ENCODE measurements at regions not wholly inside any gene's neighbourhood (a gene's known extent, or its start where the extent isn't known, plus 50 kb on each side); places are given as distances from the start of the nearest gene placed in this dataset.
"Not testable (repeated sequence)": the region's sequence is repeated elsewhere in the genome, so short reads cannot be mapped to it uniquely, and the experiment has no call there.

GRCh38 chr18:60064271-60064670 lies 164.5 kb downstream of the PMAIP1 start:
- ATAC-seq: no peak
- no peak overlapping the region for H3K4me2 ChIP-seq (ENCODE audit: control insufficient read depth, insufficient read depth)
- in situ Hi-C loops (cut with MboI): no loop called here
- no peaks in the 10 kb centered on the region for H3K79me2 ChIP-seq (ENCODE audit: control insufficient read depth, insufficient read depth, low read length)
- ChIA-PET SMC1A (ENCODE audit: uncharacterized antibody, unreplicated experiment) (no interaction called here), POLR2A (no interaction called here), RAD21 (ENCODE audit: unreplicated experiment) (no interaction called here), CTCF (no interaction called here)
- TF ChIP-seq BRCA1 (IDR thresholded peaks at IDR 0.05; ENCODE audit: low read depth, low read length) (no peak), RELB (IDR thresholded peaks at IDR 0.05; ENCODE audit: low read depth) (no peak), SMARCA5 (IDR thresholded peaks at IDR 0.05) (no peak), TCF3 (IDR thresholded peaks at IDR 0.05; ENCODE audit: borderline replicate concordance, insufficient read depth, low read depth, low read length) (no peak), ATF7 (IDR thresholded peaks at IDR 0.05; ENCODE audit: low read depth) (no peak), ZSCAN29 (IDR thresholded peaks at IDR 0.05) (no peak), POLR2A (IDR thresholded peaks at IDR 0.05; ENCODE audit: low read depth, low read length) (no peak), TBL1XR1 (IDR thresholded peaks at IDR 0.05; ENCODE audit: low read depth, low read length) (no peak), ZNF592 (IDR thresholded peaks at IDR 0.05) (no peak), BMI1 (IDR thresholded peaks at IDR 0.05; ENCODE audit: borderline replicate concordance) (no peak), RAD51 (IDR thresholded peaks at IDR 0.05) (no peak)
- H3K9ac ChIP-seq (ENCODE audit: control insufficient read depth, insufficient read depth, low read length): no peak overlapping the region
- no peaks in the 10 kb centered on the region; a peak in 1 of 4 replicates for H3K27me3 ChIP-seq (replicated peaks in 1 of 2; ENCODE audit: control insufficient read depth in 2 of 2, insufficient read depth in 2 of 2, low read length in 1 of 2)
- no peak for DNase-seq (ENCODE audit: low read depth, low spot score)
- no peaks in the 10 kb centered on the region for H3K36me3 ChIP-seq (ENCODE audit: control insufficient read depth in 2 of 2, insufficient read depth in 2 of 2, low read length in 1 of 2)
- FAIRE-seq: no peak
- H2AFZ ChIP-seq (ENCODE audit: control insufficient read depth, low read depth, low read length): no peak overlapping the region
- no TSS peak for BruUV-seq (replicated peaks)
- 61% methylated on average over 1 of the region's 1 CpG for WGBS (ENCODE audit: insufficient coverage, insufficient replicate concordance, low lambda C conversion rate, missing lambda C conversion rate)
- no peak overlapping the region for H3K27ac ChIP-seq (ENCODE audit: control insufficient read depth, insufficient read depth)
- no peaks in the 10 kb centered on the region for H3K4me1 ChIP-seq (ENCODE audit: control insufficient read depth, insufficient read depth, low read length)
- H3K4me3 ChIP-seq: no peak overlapping the region
- H4K20me1 ChIP-seq (ENCODE audit: control insufficient read depth, insufficient read depth): no peaks in the 10 kb centered on the region
- intact Hi-C loops (cut with micrococcal nuclease; ENCODE audit: unreplicated experiment): no loop called here
- H3K9me3 ChIP-seq (replicated peaks; ENCODE audit: control insufficient read depth, insufficient read depth, low read length): no peaks in the 10 kb centered on the region; the same call in 2 of the 3 replicates

GRCh38 chr18:60062831-60063230 lies 163.0 kb downstream of the PMAIP1 start:
- H3K27me3 ChIP-seq (replicated peaks in 1 of 2; ENCODE audit: control insufficient read depth in 2 of 2, insufficient read depth in 2 of 2, low read length in 1 of 2); SMC1A ChIA-PET (ENCODE audit: uncharacterized antibody, unreplicated experiment); H3K79me2 ChIP-seq (ENCODE audit: control insufficient read depth, insufficient read depth, low read length); H3K36me3 ChIP-seq (ENCODE audit: control insufficient read depth in 2 of 2, insufficient read depth in 2 of 2, low read length in 1 of 2); H3K4me2 ChIP-seq (ENCODE audit: control insufficient read depth, insufficient read depth); in situ Hi-C loops (cut with MboI); H3K27ac ChIP-seq (ENCODE audit: control insufficient read depth, insufficient read depth); H3K4me1 ChIP-seq (ENCODE audit: control insufficient read depth, insufficient read depth, low read length); H3K9ac ChIP-seq (ENCODE audit: control insufficient read depth, insufficient read depth, low read length); ATAC-seq; H3K9me3 ChIP-seq (replicated peaks; ENCODE audit: control insufficient read depth, insufficient read depth, low read length); RAD21 ChIA-PET (ENCODE audit: unreplicated experiment); FAIRE-seq; POLR2A ChIA-PET; H4K20me1 ChIP-seq (ENCODE audit: control insufficient read depth, insufficient read depth); DNase-seq (ENCODE audit: low read depth, low spot score); H3K4me3 ChIP-seq; intact Hi-C loops (cut with micrococcal nuclease; ENCODE audit: unreplicated experiment); BruUV-seq (replicated peaks); H2AFZ ChIP-seq (ENCODE audit: control insufficient read depth, low read depth, low read length): not testable (repeated sequence)
- 0% methylated on average over 3 of the region's 3 CpGs for WGBS (ENCODE audit: insufficient coverage, insufficient replicate concordance, low lambda C conversion rate, missing lambda C conversion rate)
- CTCF ChIA-PET: interaction anchor here (1.0 kb wide), 1 partner anchor 10 kb away, joined by 3 read pairs; no protein-coding TSS in a partner anchor

Data from GM12878 (cell line).